ENCODE measurements at regions not wholly inside any gene's neighbourhood (a gene's known extent, or its start where the extent isn't known, plus 50 kb on each side); places are given as distances from the start of the nearest gene placed in this dataset.
A peak's percentile ranks its signal among the peaks of the same experiment; 100 is the strongest.
"Not testable (repeated sequence)": the region's sequence is repeated elsewhere in the genome, so short reads cannot be mapped to it uniquely, and the experiment has no call there.

GRCh38 chr2:56589194-56589593, 405.4 kb downstream of the CCDC85A start:
- no peak for DNase-seq (ENCODE audit: extremely low read depth, low read depth)
- TF ChIP-seq CTCF (IDR thresholded peaks at IDR 0.05; ENCODE audit: low read depth, low read length), result no peak

GRCh38 chr2:56589835-56590234, 406.0 kb downstream of the CCDC85A start:
- no peak for DNase-seq (ENCODE audit: extremely low read depth, low read depth)

GRCh38 chr2:56590611-56591010, 406.8 kb downstream of the CCDC85A start:
- DNase-seq (ENCODE audit: extremely low read depth, low read depth), result no peak
- TF ChIP-seq CTCF (IDR thresholded peaks at IDR 0.05; ENCODE audit: low read depth, low read length), result no peak

More at GRCh38 chr2:56589835-56590234, 406.0 kb downstream of the CCDC85A start:
- TF ChIP-seq CTCF (IDR thresholded peaks at IDR 0.05; ENCODE audit: low read depth, low read length), result no peak

DNA sequence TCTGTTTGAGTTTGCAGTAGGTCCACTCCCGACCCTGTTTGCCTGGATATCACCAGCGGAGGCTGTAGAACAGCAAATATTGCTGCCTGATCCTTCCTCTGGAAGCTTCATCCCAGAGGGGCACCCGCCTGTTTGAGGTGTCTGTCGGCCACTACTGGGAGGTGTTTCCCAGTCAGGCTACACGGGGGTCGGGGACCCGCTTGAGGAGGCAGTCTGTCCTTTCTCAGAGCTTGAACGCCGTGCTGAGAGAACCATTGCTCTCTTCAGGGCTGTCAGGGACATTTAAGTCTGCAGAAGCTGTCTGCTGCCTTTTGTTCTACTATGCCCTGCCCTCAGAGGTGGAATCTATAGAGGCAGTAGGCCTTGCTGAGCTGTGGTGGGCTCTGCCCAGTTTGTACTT, 422.3 kb downstream of the CCDC85A start:
- not testable (repeated sequence) for DNase-seq (ENCODE audit: extremely low read depth, low read depth)

DNA sequence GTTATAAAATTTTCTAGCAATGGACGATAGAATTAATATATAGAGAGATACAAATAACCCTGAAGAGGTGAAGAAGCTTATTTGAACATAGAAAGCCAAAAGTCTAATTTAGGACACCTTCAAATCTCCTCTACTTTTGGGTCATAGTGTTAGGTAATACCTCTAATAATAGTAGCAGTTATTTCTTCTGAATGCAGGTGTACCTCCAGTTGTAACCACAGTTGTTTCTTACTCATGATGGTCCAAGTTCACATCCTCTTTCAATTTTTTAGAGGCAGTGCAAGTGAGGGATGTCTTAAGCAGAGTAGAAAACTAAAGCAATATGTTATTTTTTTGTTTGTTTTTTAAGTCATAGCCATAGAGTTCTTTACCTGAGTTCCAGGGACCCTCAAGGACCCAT, 429.5 kb downstream of the CCDC85A start:
- DNase-seq (ENCODE audit: extremely low read depth, low read depth), result no peak
- TF ChIP-seq CTCF (IDR thresholded peaks at IDR 0.05; ENCODE audit: low read depth, low read length), result no peak

- TF ChIP-seq CTCF (IDR thresholded peaks at IDR 0.05; ENCODE audit: low read depth, low read length), result no peak
- DNase-seq (ENCODE audit: extremely low read depth, low read depth), result peak; percentile 3
Observed at GRCh38 chr2:56613920-56614319, 430.1 kb downstream of the CCDC85A start.

GRCh38 chr2:56615760-56616159, 432.0 kb downstream of the CCDC85A start:
- TF ChIP-seq CTCF (IDR thresholded peaks at IDR 0.05; ENCODE audit: low read depth, low read length), result no peak
- no peak for DNase-seq (ENCODE audit: extremely low read depth, low read depth)

DNA sequence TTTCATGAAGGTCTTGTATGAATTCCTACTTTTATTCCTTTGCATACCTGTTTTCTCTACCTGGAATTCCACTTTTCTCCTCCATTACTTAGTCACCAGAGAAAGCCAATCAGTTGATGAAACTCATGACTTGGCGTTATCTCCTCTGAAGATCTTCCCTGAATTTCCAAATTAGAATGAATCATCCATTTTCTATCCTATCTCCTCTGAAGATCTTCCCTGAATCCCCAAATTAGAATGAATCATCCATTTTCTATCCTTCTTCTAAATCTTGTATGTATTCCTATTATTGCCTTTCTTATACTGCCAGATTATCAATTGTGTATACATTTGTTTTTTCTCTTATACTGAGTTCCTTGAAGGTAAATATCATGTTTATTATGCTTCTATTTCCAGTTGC, 440.4 kb downstream of the CCDC85A start:
- TF ChIP-seq CTCF (IDR thresholded peaks at IDR 0.05; ENCODE audit: low read depth, low read length), result no peak
- no peak for DNase-seq (ENCODE audit: extremely low read depth, low read depth)

All from AG09319 (cell line).